ENCODE measurements at regions not wholly inside any gene's neighbourhood (a gene's known extent, or its start where the extent isn't known, plus 50 kb on each side); places are given as distances from the start of the nearest gene placed in this dataset.

- TF ChIP-seq, protein P1, sequence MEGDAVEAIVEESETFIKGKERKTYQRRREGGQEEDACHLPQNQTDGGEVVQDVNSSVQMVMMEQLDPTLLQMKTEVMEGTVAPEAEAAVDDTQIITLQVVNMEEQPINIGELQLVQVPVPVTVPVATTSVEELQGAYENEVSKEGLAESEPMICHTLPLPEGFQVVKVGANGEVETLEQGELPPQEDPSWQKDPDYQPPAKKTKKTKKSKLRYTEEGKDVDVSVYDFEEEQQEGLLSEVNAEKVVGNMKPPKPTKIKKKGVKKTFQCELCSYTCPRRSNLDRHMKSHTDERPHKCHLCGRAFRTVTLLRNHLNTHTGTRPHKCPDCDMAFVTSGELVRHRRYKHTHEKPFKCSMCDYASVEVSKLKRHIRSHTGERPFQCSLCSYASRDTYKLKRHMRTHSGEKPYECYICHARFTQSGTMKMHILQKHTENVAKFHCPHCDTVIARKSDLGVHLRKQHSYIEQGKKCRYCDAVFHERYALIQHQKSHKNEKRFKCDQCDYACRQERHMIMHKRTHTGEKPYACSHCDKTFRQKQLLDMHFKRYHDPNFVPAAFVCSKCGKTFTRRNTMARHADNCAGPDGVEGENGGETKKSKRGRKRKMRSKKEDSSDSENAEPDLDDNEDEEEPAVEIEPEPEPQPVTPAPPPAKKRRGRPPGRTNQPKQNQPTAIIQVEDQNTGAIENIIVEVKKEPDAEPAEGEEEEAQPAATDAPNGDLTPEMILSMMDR (IDR thresholded peaks at IDR 0.05; ENCODE audit: control extremely low read depth in 1 of 3, insufficient read depth in 1 of 3, low read depth in 1 of 3, low read length in 3 of 3) = no peak
- TF ChIP-seq SIX5 (IDR thresholded peaks at IDR 0.05; ENCODE audit: low read depth, low read length) = no peak
- TF ChIP-seq TAF7 (optimal IDR thresholded peaks at IDR 0.05; ENCODE audit: borderline replicate concordance, low read depth, low read length) = no peak
- TF ChIP-seq RXRA (IDR thresholded peaks at IDR 0.05; ENCODE audit: insufficient read depth, low read depth, low read length) = no peak
These were observed 201.9 kb upstream of the MAP3K7 start for GRCh38 chr6:90788781-90789180.

Measured in H1 (cell line).